B cell (primary cell): ENCODE measurements at regions not wholly inside any gene's neighbourhood (a gene's known extent, or its start where the extent isn't known, plus 50 kb on each side); places are given as distances from the start of the nearest gene placed in this dataset.

Experiments
- ATAC-seq: fragments of 200-7000 bp; cut with Tn5 transposase; one replicate; pipeline ENCODE4 v1.10.0; 2021; ENCODE audit warnings: low read depth, mild to moderate bottlenecking, moderate number of reproducible peaks, moderate library complexity
- CTCF ChIA-PET: fragments of 350-600 bp; sonication (Branson Sonifier 250); formaldehyde crosslinking; loops from one replicate; lab custom pipeline; 2021; ENCODE audit warnings: antibody characterized with exemption, inconsistent platforms; lab: Charles Lee
- POLR2A ChIA-PET: fragments of 350-600 bp; sonication (Branson Sonifier 250); formaldehyde crosslinking; loops from one replicate; lab custom pipeline; 2021; ENCODE audit warnings: antibody characterized with exemption; lab: Charles Lee
- DNase-seq: peaks from one replicate; pipeline ENCODE4 v3.0.0; 2013
- H2AFZ ChIP-seq: 2 replicates; pipeline ENCODE4 v1.6.1; 2012; ENCODE audit warnings: mild to moderate bottlenecking, low read depth, low read length; ENCODE audit not compliant: insufficient read depth, poor library complexity, severe bottlenecking
- H3K27ac ChIP-seq, 2 donors: 1 replicate in 1 of 2; 2 replicates in 1 of 2; pipeline ENCODE4 v1.5.1; 2012 to 2013; ENCODE audit warnings: low read length in 2 of 2, mild to moderate bottlenecking in 2 of 2, moderate library complexity in 1 of 2
- H3K27me3 ChIP-seq, 4 experiments: fragments of 200-600 bp in 1 of 4; sonication (generic) in 1 of 4; replicated peaks in 1 of 4; 1 replicate in 2 of 4; 2 replicates in 2 of 4; pipeline versions ENCODE4 v1.6.1 to v1.7.0; 2013 to 2016; ENCODE audit warnings: low read length in 3 of 4, mild to moderate bottlenecking in 2 of 4, mixed read lengths in 1 of 4, moderate library complexity in 1 of 4; ENCODE audit not compliant: insufficient read depth in 4 of 4, control insufficient read depth in 3 of 4; ENCODE audit errors: control extremely low read depth in 1 of 4
- H3K36me3 ChIP-seq, 2 experiments: replicated peaks in 1 of 2; 1 replicate in 1 of 2; 2 replicates in 1 of 2; pipeline versions ENCODE4 v1.6.1 to v1.7.1; 2013; ENCODE audit warnings: low read length in 1 of 2; ENCODE audit not compliant: insufficient read depth in 2 of 2, control insufficient read depth in 1 of 2; ENCODE audit errors: control extremely low read depth in 1 of 2, extremely low read depth in 1 of 2
- H3K4me1 ChIP-seq, 2 donors: fragments of 200-600 bp in 1 of 2; sonication (generic) in 1 of 2; 1 replicate in 1 of 2; 2 replicates in 1 of 2; pipeline versions ENCODE4 v1.5.1 to v1.6.1; 2013 to 2017; ENCODE audit warnings: low read length in 2 of 2; ENCODE audit not compliant: control insufficient read depth in 2 of 2, insufficient read depth in 2 of 2
- H3K4me2 ChIP-seq: replicated peaks from 2 replicates; pipeline ENCODE3; 2012; ENCODE audit warnings: mild to moderate bottlenecking, low read depth, low read length; ENCODE audit not compliant: poor library complexity, severe bottlenecking
- H3K4me3 ChIP-seq, 5 experiments: fragments of 200-600 bp in 1 of 5; sonication (generic) in 1 of 5; 1 replicate in 3 of 5; 2 replicates in 2 of 5; pipeline versions ENCODE4 v1.5.1 to v1.7.0; 2011 to 2016; ENCODE audit warnings: low read length in 4 of 5, mild to moderate bottlenecking in 4 of 5, low read depth in 2 of 5, control low read depth in 1 of 5, moderate library complexity in 1 of 5; ENCODE audit not compliant: insufficient read depth in 1 of 5; ENCODE audit errors: control extremely low read depth in 1 of 5, extremely low read depth in 1 of 5
- H3K79me2 ChIP-seq: fragments of 200-600 bp; sonication (generic); one replicate; pipeline ENCODE4 v1.6.0; 2016; ENCODE audit warnings: low read length; ENCODE audit not compliant: control insufficient read depth, insufficient read depth
- H3K9ac ChIP-seq: fragments of 200-600 bp; sonication (generic); 2 replicates; pipeline ENCODE4 v1.6.1; 2017; ENCODE audit warnings: mild to moderate bottlenecking, low read length, moderate library complexity
- H3K9me3 ChIP-seq, 3 donors: one replicate each; pipeline versions ENCODE4 v1.6.1 to v1.7.1; 2013; ENCODE audit warnings: low read length in 2 of 3; ENCODE audit not compliant: control insufficient read depth in 2 of 3, insufficient read depth in 1 of 3; ENCODE audit errors: control extremely low read depth in 1 of 3
- H4K20me1 ChIP-seq: 2 replicates; pipeline ENCODE4 v1.6.0; 2012; ENCODE audit warnings: mild to moderate bottlenecking, low read length; ENCODE audit not compliant: insufficient read depth, control insufficient read depth, poor library complexity, severe bottlenecking
- H3K27ac Mint-ChIP-seq: one replicate; pipeline ENCODE4 v1.8.0; 2021; ENCODE audit warnings: mixed read lengths
- H3K27me3 Mint-ChIP-seq: one replicate; pipeline ENCODE4 v1.8.0; 2021; ENCODE audit warnings: mixed read lengths
- H3K4me1 Mint-ChIP-seq: one replicate; pipeline ENCODE4 v1.8.0; 2021; ENCODE audit warnings: mixed read lengths
- H3K4me3 Mint-ChIP-seq: one replicate; pipeline ENCODE4 v1.8.0; 2021; ENCODE audit warnings: mixed read lengths
- H3K9me3 Mint-ChIP-seq: one replicate; pipeline ENCODE4 v1.8.0; 2022; ENCODE audit warnings: mixed read lengths; ENCODE audit not compliant: insufficient read depth
- EZH2 ChIP-seq: IDR thresholded peaks from 2 replicates; pipeline ENCODE4 v1.6.1; 2012; ENCODE audit warnings: borderline replicate concordance, low read depth, mild to moderate bottlenecking, moderate library complexity, low read length; ENCODE audit not compliant: insufficient read depth, poor library complexity, severe bottlenecking
- WGBS: methylation state at CpG from one replicate; pipeline ENCODE4 v1.1.5; 2013; ENCODE audit warnings: missing lambda C conversion rate; ENCODE audit not compliant: insufficient coverage; 5-methylcytosine and 5-hydroxymethylcytosine counted together
- intact Hi-C: fragments of 100-400 bp; cut with micrococcal nuclease; formaldehyde crosslinking; loops from one replicate; pipeline ENCODE4 v1.10.0; 2022
- TF ChIP-seq, protein P1 (sequence below): fragments of 200-600 bp; IDR thresholded peaks from one replicate; pipeline ENCODE4 v1.8.0; 2022; ENCODE audit warnings: antibody characterized with exemption, mild to moderate bottlenecking

DNA sequence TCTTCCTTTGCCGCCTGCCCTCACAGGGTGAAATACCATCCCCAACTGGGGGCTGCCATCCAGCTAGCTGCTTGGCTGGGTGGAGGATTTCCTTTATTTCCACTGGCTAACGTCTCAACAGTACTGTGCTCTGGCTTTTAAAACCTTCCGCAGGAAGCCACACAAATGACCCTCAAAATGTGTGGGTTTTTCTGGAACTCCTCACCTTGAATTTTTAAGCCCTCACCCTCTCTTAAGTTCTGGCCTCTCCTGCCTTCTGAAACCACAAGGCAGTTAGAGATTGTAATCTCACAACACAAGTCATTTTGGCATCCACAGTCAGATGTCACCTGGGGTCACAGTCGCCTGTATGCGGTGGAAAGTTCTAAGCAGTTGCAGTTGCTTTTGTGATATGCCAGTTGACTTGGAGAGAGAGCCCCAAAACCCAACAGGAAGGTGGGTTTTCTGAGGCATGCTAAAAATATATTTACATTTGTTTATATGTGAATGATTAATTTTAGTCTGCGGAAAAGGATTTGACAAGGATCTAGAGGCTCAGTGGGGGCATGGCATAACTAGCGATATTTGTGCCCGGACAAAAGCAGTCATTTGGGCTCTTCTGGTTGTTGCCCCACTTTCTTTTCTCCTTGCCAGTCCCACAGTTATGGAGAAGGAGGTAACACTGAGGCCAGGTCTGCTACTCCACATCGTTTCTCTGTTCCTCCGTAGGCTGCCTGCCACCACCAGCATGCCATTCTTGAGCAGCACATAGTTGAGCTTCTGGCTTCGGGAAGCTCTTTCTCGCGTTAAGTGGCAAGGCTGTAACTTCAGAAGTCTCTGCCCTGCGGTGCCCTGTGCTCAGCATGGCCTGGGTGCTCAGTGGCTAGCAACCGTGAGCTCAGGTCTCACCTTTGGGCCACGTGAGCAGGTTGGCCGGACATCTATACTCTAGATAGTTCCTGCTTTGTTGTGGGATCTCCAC, 335.3 kb downstream of the CD83 start:
- Mint-ChIP-seq H3K4me3 (peak overlapping the region; percentile 71), H3K4me1 (peaks cover 30% of the 10 kb centered on the region), H3K9me3 (peaks cover 4% of the 10 kb centered on the region), H3K27me3 (no peaks in the 10 kb centered on the region), H3K27ac (peak overlapping the region; percentile 70)
- WGBS: 15% methylated on average over 12 of the region's 17 CpGs
- peak overlapping the region; percentile 48 for H3K9ac ChIP-seq
- peak overlapping the region in 4 of 5 experiments; percentile 13 to 45 (median 20) for H3K4me3 ChIP-seq
- H3K4me2 ChIP-seq: peak overlapping the region; percentile 70
- ATAC-seq (peak; percentile 33), DNase-seq (peak; percentile 34)
- H3K27me3 ChIP-seq: no peaks in the 10 kb centered on the region
- intact Hi-C loops: no loop called here
- no peak for TF ChIP-seq EZH2
- TF ChIP-seq, protein P1, sequence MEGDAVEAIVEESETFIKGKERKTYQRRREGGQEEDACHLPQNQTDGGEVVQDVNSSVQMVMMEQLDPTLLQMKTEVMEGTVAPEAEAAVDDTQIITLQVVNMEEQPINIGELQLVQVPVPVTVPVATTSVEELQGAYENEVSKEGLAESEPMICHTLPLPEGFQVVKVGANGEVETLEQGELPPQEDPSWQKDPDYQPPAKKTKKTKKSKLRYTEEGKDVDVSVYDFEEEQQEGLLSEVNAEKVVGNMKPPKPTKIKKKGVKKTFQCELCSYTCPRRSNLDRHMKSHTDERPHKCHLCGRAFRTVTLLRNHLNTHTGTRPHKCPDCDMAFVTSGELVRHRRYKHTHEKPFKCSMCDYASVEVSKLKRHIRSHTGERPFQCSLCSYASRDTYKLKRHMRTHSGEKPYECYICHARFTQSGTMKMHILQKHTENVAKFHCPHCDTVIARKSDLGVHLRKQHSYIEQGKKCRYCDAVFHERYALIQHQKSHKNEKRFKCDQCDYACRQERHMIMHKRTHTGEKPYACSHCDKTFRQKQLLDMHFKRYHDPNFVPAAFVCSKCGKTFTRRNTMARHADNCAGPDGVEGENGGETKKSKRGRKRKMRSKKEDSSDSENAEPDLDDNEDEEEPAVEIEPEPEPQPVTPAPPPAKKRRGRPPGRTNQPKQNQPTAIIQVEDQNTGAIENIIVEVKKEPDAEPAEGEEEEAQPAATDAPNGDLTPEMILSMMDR: no peak
- H3K36me3 ChIP-seq: no peaks in the 10 kb centered on the region
- H3K4me1 ChIP-seq: peaks cover 26% of the 10 kb centered on the region in 2 donors
- peak overlapping the region; percentile 76 for H2AFZ ChIP-seq
- POLR2A ChIA-PET: no interaction called here
- CTCF ChIA-PET: no interaction called here
- H3K27ac ChIP-seq: no peak overlapping the region
- peaks cover 0 to 5% (median 0%) of the 10 kb centered on the region in 3 donors for H3K9me3 ChIP-seq
- H4K20me1 ChIP-seq: no peaks in the 10 kb centered on the region
- H3K79me2 ChIP-seq: no peaks in the 10 kb centered on the region
